Pons (tissue), 1 donor: ENCODE measurements at regions not wholly inside any gene's neighbourhood (a gene's known extent, or its start where the extent isn't known, plus 50 kb on each side); places are given as distances from the start of the nearest gene placed in this dataset.
"Not testable (repeated sequence)": the region's sequence is repeated elsewhere in the genome, so short reads cannot be mapped to it uniquely, and the experiment has no call there.

ENCODE experiments used
- DNase-seq: peaks from one replicate; pipeline ENCODE4 v3.0.0-alpha.2; 2016; ENCODE audit warnings: low spot score

GRCh38 chr10:8776926-8777622 is 722.6 kb downstream of the GATA3 start:
- no peak for DNase-seq

GRCh38 chr10:8778713-8779112 is 724.2 kb downstream of the GATA3 start:
- DNase-seq = no peak

DNA sequence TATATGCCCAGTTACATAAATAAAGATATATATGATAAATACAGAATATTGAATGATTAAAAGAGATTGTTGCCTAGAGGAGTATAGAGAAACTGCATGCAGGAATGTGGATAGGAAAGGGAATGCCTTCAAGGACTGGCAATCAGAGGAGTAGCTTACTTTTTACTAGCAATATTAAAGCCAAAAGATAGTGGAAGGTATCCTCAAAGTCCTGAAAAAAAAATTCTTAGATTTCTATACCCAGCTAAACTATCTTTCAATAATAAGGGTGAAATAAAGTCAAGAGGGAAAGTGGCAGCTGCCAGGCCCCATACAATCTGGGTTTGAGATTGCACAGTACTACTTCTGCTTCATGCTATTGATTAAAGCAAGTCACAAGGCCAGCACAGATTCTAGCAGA is 733.2 kb downstream of the GATA3 start:
- no peak for DNase-seq

GRCh38 chr10:8790390-8790789 is 735.9 kb downstream of the GATA3 start:
- no peak for DNase-seq

GRCh38 chr10:8794860-8795259 is 740.4 kb downstream of the GATA3 start:
- DNase-seq = no peak

- no peak for DNase-seq
Measured at GRCh38 chr10:8800426-8800825, 745.9 kb downstream of the GATA3 start.

DNA sequence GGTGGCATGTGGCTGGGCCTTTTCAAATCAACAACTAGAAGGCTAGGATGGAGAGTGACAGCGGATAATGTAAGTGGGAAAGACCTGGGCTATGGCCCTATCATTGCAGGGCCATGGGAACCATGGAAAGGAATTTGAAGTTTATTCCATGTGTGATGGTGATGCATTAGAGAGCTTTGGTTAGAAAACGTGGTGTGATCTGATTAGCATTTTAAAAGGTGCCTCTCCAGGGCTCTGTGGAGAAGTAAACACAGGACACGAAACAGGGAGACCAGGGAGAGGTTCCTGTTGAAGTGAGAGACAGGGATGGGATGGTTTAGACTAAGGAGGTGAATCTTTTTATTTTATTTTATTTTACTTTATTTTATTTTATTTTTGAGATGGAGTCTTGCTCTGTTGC is 749.5 kb downstream of the GATA3 start:
- DNase-seq = no peak

- DNase-seq = no peak
Measured at GRCh38 chr10:8810677-8811076, 756.2 kb downstream of the GATA3 start.

DNA sequence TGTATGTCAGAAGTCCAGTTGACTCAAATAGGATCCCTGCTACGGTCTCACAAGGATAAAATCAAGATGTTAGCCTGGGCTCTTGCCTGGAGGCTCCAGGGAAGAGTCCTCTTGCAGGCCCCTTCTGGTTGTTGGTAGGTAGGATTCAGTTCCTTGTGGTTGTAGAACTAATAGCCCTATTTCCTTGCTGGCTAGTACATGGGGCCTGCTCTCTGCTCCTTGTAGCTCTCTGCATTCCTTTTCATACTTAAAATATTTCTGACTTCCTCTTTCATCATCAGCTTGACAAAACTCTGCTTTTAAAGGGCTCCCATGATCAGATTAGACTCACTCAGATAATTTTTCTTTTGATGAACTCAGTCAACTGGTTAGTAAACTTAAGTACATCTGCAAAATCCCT is 756.7 kb downstream of the GATA3 start:
- no peak for DNase-seq

- no peak for DNase-seq
Measured at GRCh38 chr10:8815969-8816368, 761.5 kb downstream of the GATA3 start.

GRCh38 chr10:8817299-8817698 is 762.8 kb downstream of the GATA3 start:
- no peak for DNase-seq

DNA sequence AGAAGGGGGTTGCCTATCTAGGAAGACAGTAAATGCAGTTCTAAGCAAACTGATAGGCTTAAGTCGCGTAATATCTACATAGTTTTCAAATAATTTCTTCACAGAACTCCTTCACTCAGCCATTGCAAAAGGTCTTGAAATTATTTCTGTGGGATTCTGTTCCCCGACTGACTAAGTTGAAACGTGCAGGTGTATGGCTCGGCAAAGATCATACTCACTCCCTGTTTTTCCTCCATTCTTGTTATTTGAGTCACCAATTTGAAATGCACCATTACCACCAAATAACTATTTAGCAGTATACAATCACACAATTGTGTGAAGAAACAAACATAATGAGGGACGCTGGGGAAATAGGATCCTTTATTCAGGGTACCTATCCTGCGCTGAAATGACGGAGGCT is 771.1 kb downstream of the GATA3 start:
- no peak for DNase-seq

GRCh38 chr10:8829592-8829991 is 775.1 kb downstream of the GATA3 start:
- DNase-seq = no peak

DNA sequence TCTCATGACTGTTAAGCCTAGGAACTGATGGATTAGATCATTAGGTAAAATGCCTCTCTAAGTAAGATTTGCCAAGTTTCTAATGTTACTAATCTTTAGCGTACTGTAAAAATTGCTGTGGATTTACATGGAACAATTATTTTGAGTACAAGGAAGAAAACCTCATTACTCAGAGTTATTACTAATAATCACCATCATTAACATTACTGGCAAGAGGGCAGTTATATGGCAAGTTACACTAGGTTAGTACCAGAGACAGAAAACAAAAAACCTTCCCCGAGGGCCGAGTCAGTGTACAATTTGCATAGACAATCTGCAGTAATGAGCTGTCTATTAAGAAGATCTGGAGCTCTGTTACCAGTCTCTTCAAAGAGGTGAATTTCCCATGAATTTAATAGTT is 775.6 kb downstream of the GATA3 start:
- DNase-seq = no peak

- DNase-seq = no peak
Measured at GRCh38 chr10:8830876-8831275, 776.4 kb downstream of the GATA3 start.

DNA sequence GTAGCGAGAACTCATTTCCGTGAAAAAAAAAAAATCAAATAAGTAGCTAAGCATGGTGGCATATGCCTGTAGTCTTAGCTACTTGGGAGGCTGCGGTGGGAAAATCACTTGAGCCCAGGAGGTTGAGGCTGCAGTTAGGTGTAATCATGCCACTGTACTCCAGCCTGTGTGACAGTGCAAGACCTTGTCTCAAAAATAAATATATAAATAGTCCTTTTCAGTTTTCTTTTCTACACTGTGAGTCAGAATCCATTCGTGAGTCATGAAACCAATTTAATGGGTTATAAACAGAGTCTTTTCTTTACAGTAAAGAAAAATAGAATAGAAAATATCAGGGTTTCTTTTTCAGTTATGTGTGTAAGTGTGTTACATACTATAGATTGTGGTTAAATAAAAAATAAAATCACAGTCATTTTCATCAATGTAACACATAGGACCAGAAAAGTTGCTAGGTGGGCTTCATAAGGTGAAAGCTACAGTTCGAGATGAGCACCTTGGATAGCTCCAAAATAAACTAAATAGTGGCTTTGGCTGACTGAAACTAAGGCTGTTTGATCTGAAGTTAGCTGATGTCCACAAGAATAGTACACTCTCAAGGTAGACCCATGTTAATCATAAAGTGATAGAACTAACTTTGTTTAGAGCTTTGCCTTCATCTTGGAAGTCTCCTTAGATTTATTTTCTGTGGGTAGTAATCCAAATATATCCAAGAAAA is 781.1 kb downstream of the GATA3 start:
- DNase-seq = no peak

- DNase-seq = no peak
Measured at GRCh38 chr10:8840356-8840755, 785.9 kb downstream of the GATA3 start.

GRCh38 chr10:8844141-8844540 is 789.7 kb downstream of the GATA3 start:
- DNase-seq = no peak

- DNase-seq = no peak
Measured at GRCh38 chr10:8852546-8852945, 798.1 kb downstream of the GATA3 start.

DNA sequence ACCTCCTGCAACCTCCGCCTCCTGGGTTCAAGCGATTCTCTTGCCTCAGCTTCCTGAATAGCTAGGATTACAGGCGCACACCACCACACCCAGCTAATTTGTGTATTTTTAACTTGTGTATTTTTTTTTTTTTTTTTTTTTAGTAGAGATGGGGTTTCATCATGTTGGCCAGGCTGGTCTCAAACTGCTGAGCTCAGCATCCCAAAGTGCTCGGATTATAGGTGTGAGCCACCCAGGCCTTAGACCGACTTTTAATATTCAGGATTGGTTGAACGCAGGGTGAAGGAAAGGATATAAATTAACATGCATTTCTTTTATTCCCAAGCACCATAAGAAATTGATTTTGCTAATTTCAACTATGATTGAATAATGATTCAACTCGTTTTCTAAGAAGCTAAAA is 798.6 kb downstream of the GATA3 start:
- no peak for DNase-seq

GRCh38 chr10:8868924-8869323 is 814.4 kb downstream of the GATA3 start:
- DNase-seq = not testable (repeated sequence)

- DNase-seq = peak; percentile 11
Measured at GRCh38 chr10:8873310-8873709, 818.8 kb downstream of the GATA3 start.

- no peak for DNase-seq
Measured at GRCh38 chr10:8874268-8874667, 819.8 kb downstream of the GATA3 start.

GRCh38 chr10:8874972-8875371 is 820.5 kb downstream of the GATA3 start:
- DNase-seq = no peak
